Right cardiac atrium (tissue), 5 donors: ENCODE measurements at regions not wholly inside any gene's neighbourhood (a gene's known extent, or its start where the extent isn't known, plus 50 kb on each side); places are given as distances from the start of the nearest gene placed in this dataset.

Source experiments
- ATAC-seq, 2 donors: fragments of 200-7000 bp; cut with Tn5 transposase; one replicate each; pipeline versions ENCODE4 v1.8.0 to v1.9.1; 2020; ENCODE audit warnings: moderate library complexity in 2 of 2, mild to moderate bottlenecking in 1 of 2
- DNase-seq, 3 donors: peaks; one replicate each; pipeline ENCODE4 v3.0.0-alpha.2; 2020
- H3K27ac ChIP-seq: one replicate; pipeline ENCODE4 v1.5.1; 2013; ENCODE audit warnings: mild to moderate bottlenecking, low read length, control low read depth, moderate library complexity
- H3K27me3 ChIP-seq: one replicate; pipeline ENCODE4 v1.6.1; 2013; ENCODE audit not compliant: control insufficient read depth, insufficient read depth
- H3K4me1 ChIP-seq: one replicate; pipeline ENCODE4 v1.6.1; 2013; ENCODE audit warnings: low read length; ENCODE audit not compliant: control insufficient read depth, insufficient read depth
- H3K4me3 ChIP-seq: one replicate; pipeline ENCODE4 v1.5.1; 2013; ENCODE audit warnings: low read length, control low read depth
- H3K9me3 ChIP-seq: one replicate; pipeline ENCODE4 v1.6.1; 2013; ENCODE audit warnings: low read length; ENCODE audit not compliant: control insufficient read depth
- WGBS: extraction: QIAGEN DNeasy Blood & Tissue Kit; methylation state at CpG from one replicate; pipeline ENCODE4 v1.1.7; 2013; 5-methylcytosine and 5-hydroxymethylcytosine counted together
- intact Hi-C, 4 donors: fragments of 100-400 bp; cut with DNase I; formaldehyde crosslinking; loops; one replicate each; pipeline versions ENCODE4 v1.11.0 to v1.14.0; 2022 to 2023
- donor health status: healthy with polysubstance abuse.
- donor health status: DM: no; HTN: yes; CAD: no.
- donor health status: DM: no; HTN: no; CAD: no.
- donor health status: DM: no; HTN: yes; CAD: no; lungs with severe emphysema.
- donor health status: DM: yes; HTN: yes; CAD: no.

DNA sequence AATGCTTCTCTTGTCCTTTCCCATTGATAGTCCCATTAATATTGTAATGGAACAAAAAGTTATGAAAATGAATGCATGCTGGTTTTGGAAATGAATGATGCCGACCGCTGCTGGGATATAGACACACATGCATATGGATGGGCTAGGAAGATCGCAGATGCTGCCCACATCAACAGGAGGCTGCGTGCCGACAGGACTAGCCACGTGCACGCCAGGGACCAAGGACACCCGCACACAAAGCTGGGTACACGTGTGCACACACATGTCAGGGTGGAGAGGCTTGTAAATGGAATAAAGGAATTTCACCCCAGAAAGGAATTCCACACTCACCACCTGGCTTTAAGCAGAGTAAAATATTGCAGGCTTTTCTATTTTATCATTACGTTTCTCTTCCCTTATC is 153.8 kb upstream of the VASH1 start:
- Histone ChIP-seq H3K9me3 (no peaks in the 10 kb centered on the region), H3K4me1 (no peaks in the 10 kb centered on the region), H3K4me3 (no peak overlapping the region), H3K27ac (no peak overlapping the region), H3K27me3 (no peaks in the 10 kb centered on the region)
- no peak for ATAC-seq
- WGBS: 88% methylated on average over 10 of the region's 10 CpGs
- intact Hi-C loops: no loop called here
- DNase-seq: no peak

DNA sequence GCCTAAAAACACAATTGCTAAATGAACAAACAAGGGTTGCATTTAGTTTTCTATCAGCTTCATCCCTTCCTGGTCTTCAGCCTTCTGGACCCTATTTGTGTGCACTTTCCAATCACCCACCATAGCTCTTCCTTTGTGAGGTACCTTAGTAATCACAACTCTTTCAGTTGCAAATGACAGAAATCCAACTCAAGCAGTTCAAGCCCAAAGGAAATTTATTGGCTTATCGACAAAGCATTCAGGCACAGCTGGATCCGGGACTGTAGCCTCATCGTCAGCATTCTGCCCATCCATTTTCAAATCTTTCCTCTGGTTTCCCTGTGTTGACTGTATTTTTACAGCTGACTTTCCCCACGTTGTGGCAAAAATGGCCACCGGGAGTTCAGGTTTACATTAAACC is 148.6 kb upstream of the VASH1 start:
- H3K27me3 ChIP-seq: no peaks in the 10 kb centered on the region
- H3K4me1 ChIP-seq: no peaks in the 10 kb centered on the region
- H3K27ac ChIP-seq: no peak overlapping the region
- intact Hi-C loops: no loop called here
- no peaks in the 10 kb centered on the region for H3K9me3 ChIP-seq
- no peak for ATAC-seq
- 46% methylated on average over 5 of the region's 5 CpGs for WGBS
- no peak overlapping the region for H3K4me3 ChIP-seq
- no peak for DNase-seq

DNA sequence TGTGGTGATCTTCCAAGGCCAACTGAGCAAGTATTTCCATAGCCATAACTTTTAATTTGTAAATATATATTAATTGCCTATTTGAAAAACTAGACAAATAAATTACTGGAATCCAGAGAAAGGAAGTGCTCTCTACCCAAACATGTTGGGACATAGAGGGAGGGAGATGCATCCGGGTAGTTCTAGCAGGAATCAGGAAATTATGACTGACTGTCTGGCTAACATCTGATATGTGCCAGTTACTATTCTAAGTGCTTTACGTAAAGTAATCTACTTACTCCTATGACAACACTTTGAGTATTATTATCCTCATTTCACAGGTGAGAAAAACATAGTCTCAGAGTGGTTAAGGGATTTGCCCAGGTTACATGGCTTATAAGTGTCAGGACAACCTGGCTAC is 147.7 kb upstream of the VASH1 start:
- Histone ChIP-seq H3K27me3 (no peaks in the 10 kb centered on the region), H3K27ac (no peak overlapping the region), H3K4me3 (no peak overlapping the region), H3K9me3 (peaks cover 2% of the 10 kb centered on the region), H3K4me1 (no peaks in the 10 kb centered on the region)
- DNase-seq (no peak), ATAC-seq (no peak)
- intact Hi-C loops: no loop called here
- 63% methylated on average over 2 of the region's 2 CpGs for WGBS

DNA sequence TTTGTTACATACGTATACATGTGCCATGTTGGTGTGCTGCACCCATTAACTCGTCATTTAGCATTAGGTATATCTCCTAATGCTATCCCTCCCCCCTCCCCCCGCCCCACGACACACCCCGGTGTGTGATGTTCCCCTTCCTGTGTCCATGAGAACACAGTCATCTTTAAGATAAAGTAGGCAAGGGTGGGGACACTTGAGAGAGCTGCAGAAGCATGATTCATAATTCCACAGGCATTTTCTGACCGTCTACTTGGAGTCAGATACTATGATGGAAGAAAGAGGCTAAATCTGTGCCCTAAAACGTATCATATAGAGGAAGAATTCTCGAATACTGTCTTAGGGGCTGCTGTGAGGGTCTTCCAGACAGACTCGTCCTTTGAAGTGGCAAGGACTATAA is 145.9 kb upstream of the VASH1 start:
- Histone ChIP-seq H3K4me3 (no peak overlapping the region), H3K27ac (no peak overlapping the region), H3K4me1 (no peaks in the 10 kb centered on the region), H3K27me3 (no peaks in the 10 kb centered on the region), H3K9me3 (peaks cover 2% of the 10 kb centered on the region)
- DNase-seq (no peak), ATAC-seq (no peak)
- 75% methylated on average over 9 of the region's 9 CpGs for WGBS
- intact Hi-C loops: no loop called here

DNA sequence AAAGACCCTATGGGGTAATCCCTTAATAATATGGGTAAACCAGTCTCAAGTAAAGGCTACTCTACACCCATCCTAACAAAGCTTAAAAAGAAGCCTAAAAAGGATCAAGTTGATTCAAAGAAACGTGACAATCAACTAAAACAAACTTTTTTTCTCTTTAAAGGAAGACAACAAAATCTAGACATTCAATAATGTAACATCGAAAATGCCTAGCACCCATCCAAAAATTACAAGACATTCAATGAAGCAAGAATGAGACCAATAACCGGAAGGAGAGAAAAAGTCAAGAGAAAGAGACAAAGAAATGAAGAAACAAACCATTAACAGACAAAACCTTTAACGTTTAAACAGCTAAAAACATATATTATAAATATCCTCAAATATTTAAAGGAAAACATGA is 143.8 kb upstream of the VASH1 start:
- 86% methylated on average over 4 of the region's 4 CpGs for WGBS
- H3K27me3 ChIP-seq: no peaks in the 10 kb centered on the region
- no peaks in the 10 kb centered on the region for H3K4me1 ChIP-seq
- peaks cover 2% of the 10 kb centered on the region for H3K9me3 ChIP-seq
- DNase-seq (no peak), ATAC-seq (no peak)
- H3K27ac ChIP-seq: no peak overlapping the region
- intact Hi-C loops: no loop called here
- H3K4me3 ChIP-seq: no peak overlapping the region

- ATAC-seq (no peak), DNase-seq (no peak)
- intact Hi-C loops: no loop called here
- Histone ChIP-seq H3K27ac (no peak overlapping the region), H3K9me3 (no peaks in the 10 kb centered on the region), H3K4me1 (no peaks in the 10 kb centered on the region), H3K4me3 (no peak overlapping the region), H3K27me3 (no peaks in the 10 kb centered on the region)
Observed at GRCh38 chr14:76636602-76637001, 124.7 kb upstream of the VASH1 start.

DNA sequence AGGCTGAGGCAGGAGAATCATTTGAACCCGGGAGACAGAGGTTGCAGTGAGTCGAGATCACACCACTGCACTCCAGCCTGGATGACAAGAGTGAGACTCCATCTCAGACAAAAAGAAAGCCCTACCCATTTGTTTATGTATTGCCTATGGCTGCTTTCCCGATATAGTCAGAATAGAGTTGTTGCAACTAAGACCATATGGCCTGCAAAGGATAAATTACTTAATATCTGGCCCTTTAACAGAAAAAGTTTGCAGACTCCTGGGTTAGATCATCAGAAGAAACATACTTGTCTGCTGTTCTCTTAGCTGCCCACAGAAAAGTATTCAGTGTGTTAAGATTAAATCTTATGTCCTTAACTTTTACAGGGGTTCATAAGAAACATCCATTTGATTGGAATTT is 122.4 kb upstream of the VASH1 start:
- intact Hi-C loops: no loop called here
- WGBS: 82% methylated on average over 3 of the region's 3 CpGs
- ATAC-seq: no peak

GRCh38 chr14:76639606-76640229 is 121.5 kb upstream of the VASH1 start:
- Histone ChIP-seq H3K9me3 (no peaks in the 10 kb centered on the region), H3K4me3 (no peak overlapping the region), H3K4me1 (no peaks in the 10 kb centered on the region), H3K27ac (no peak overlapping the region), H3K27me3 (no peaks in the 10 kb centered on the region)
- intact Hi-C loops: loop anchor here in 1 of 4 donors (10.0 kb wide), 2 partner anchors 185 to 585 kb away; no protein-coding TSS in a partner anchor
- DNase-seq (no peak), ATAC-seq (no peak)
- WGBS: 84% methylated on average over 5 of the region's 6 CpGs

More for the DNA sequence above, 122.4 kb upstream of the VASH1 start:
- H3K9me3 ChIP-seq: no peaks in the 10 kb centered on the region
- H3K4me1 ChIP-seq: no peaks in the 10 kb centered on the region
- no peak overlapping the region for H3K4me3 ChIP-seq
- no peak for DNase-seq
- H3K27ac ChIP-seq: no peak overlapping the region
- H3K27me3 ChIP-seq: no peaks in the 10 kb centered on the region

DNA sequence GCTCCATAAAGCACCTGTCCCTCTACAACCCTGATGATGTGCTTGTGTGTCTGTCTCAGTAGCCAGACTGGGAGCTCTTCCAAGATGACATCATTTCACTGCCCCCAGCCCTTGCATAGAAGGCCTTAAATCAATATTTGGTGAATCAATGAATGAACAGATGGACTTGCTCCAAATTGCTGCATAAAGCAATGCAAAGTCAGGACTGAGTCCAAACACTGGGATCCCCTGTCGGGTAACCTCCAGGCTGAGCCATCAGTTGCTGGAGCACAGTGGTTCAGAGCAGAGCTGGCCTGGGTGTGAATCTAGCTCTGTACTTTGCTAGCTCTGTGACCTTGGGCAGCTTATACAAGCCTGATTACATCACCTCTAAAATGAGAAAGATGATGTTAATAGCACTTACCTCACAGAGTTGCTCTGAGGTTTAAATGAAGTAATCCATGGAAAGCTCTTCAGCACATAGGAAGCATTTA is 120.3 kb upstream of the VASH1 start:
- intact Hi-C loops: loop anchor here in 1 of 4 donors (10.0 kb wide), 2 partner anchors 186 to 586 kb away; no protein-coding TSS in a partner anchor
- ATAC-seq (no peak), DNase-seq (no peak)
- Histone ChIP-seq H3K9me3 (no peaks in the 10 kb centered on the region), H3K27ac (no peak overlapping the region), H3K27me3 (no peaks in the 10 kb centered on the region), H3K4me1 (no peaks in the 10 kb centered on the region), H3K4me3 (no peak overlapping the region)
- WGBS: 76% methylated on average over 1 of the region's 1 CpG

- no peak overlapping the region for H3K4me3 ChIP-seq
- no peak overlapping the region for H3K27ac ChIP-seq
- ATAC-seq: no peak
- no peaks in the 10 kb centered on the region for H3K4me1 ChIP-seq
- no peaks in the 10 kb centered on the region for H3K27me3 ChIP-seq
- DNase-seq: no peak
- intact Hi-C loops: loop anchor here in 1 of 4 donors (10.0 kb wide), 2 partner anchors 187 to 587 kb away; no protein-coding TSS in a partner anchor
- WGBS: 75% methylated on average over 4 of the region's 4 CpGs
- no peaks in the 10 kb centered on the region for H3K9me3 ChIP-seq
Observed at GRCh38 chr14:76641541-76641940, 119.7 kb upstream of the VASH1 start.

DNA sequence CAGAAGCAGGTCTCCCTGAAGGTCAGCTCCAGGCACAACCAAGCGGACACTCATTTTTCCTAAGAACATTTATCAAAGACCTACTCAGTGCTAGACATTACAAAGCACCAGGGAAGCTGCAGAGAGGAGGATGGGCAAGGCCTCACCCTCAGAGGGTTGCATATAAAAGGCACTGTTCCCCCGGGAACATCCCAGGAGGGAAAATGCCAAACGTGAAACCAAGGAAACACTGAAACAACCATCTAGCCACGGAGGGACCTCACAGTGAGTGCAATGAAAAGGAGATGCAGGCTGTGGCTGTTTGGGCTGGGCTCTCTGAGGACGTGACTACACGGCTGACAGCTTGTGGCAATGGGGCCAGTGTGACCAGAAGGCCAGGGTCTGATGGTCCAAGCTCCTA is 117.4 kb upstream of the VASH1 start:
- DNase-seq (no peak), ATAC-seq (no peak)
- intact Hi-C loops: loop anchor here in 1 of 4 donors (10.0 kb wide), 2 partner anchors 189 to 589 kb away; no protein-coding TSS in a partner anchor
- Histone ChIP-seq H3K27me3 (no peaks in the 10 kb centered on the region), H3K4me3 (no peak overlapping the region), H3K9me3 (no peaks in the 10 kb centered on the region), H3K4me1 (no peaks in the 10 kb centered on the region), H3K27ac (no peak overlapping the region)
- WGBS: 69% methylated on average over 6 of the region's 6 CpGs
